SKM-1 treated with dmso at 0.1 percent for 144 hours (cell line): ENCODE measurements at regions not wholly inside any gene's neighbourhood (a gene's known extent, or its start where the extent isn't known, plus 50 kb on each side); places are given as distances from the start of the nearest gene placed in this dataset.
A peak's percentile ranks its signal among the peaks of the same experiment; 100 is the strongest.
"Not testable (repeated sequence)": the region's sequence is repeated elsewhere in the genome, so short reads cannot be mapped to it uniquely, and the experiment has no call there.

Experiments
- DNase-seq: peaks from one replicate; lab custom pipeline; 2025; ENCODE audit not compliant: unreplicated experiment; lab: John Stamatoyannopoulos, UW

GRCh38 chr4:146076081-146076480, 99.4 kb upstream of the LSM6 start:
- DNase-seq, result no peak

GRCh38 chr4:146073517-146073916, 102.0 kb upstream of the LSM6 start:
- no peak for DNase-seq

- peak; percentile 73 for DNase-seq
These were observed 103.1 kb upstream of the LSM6 start for GRCh38 chr4:146072376-146072775.

- no peak for DNase-seq
These were observed 104.1 kb upstream of the LSM6 start for GRCh38 chr4:146071390-146071789.

- DNase-seq, result no peak
These were observed 112.4 kb upstream of the LSM6 start for GRCh38 chr4:146063143-146063542.

GRCh38 chr4:146062340-146062739, 113.2 kb upstream of the LSM6 start:
- DNase-seq, result no peak

GRCh38 chr4:146061610-146062334, 113.7 kb upstream of the LSM6 start:
- no peak for DNase-seq

GRCh38 chr4:146059865-146060264, 115.7 kb upstream of the LSM6 start:
- DNase-seq, result no peak

GRCh38 chr4:146059151-146059550, 116.4 kb upstream of the LSM6 start:
- peak; percentile 55 for DNase-seq

GRCh38 chr4:146058531-146058930, 117.0 kb upstream of the LSM6 start:
- no peak for DNase-seq

GRCh38 chr4:146054676-146055075, 116.1 kb upstream of the ZNF827 start:
- DNase-seq, result no peak

GRCh38 chr4:146053891-146054290, 115.3 kb upstream of the ZNF827 start:
- DNase-seq, result no peak

GRCh38 chr4:146051728-146052391, 113.2 kb upstream of the ZNF827 start:
- no peak for DNase-seq

GRCh38 chr4:146051223-146051622, 112.6 kb upstream of the ZNF827 start:
- no peak for DNase-seq

- no peak for DNase-seq
These were observed 111.2 kb upstream of the ZNF827 start for GRCh38 chr4:146049802-146050201.

GRCh38 chr4:146047768-146048167, 109.1 kb upstream of the ZNF827 start:
- DNase-seq, result not testable (repeated sequence)

- no peak for DNase-seq
These were observed 102.7 kb upstream of the ZNF827 start for GRCh38 chr4:146041139-146042004.

GRCh38 chr4:146040623-146041022, 102.0 kb upstream of the ZNF827 start:
- no peak for DNase-seq

- no peak for DNase-seq
These were observed 94.5 kb upstream of the ZNF827 start for GRCh38 chr4:146033149-146033548.

- no peak for DNase-seq
These were observed 93.7 kb upstream of the ZNF827 start for GRCh38 chr4:146032234-146032860.
